HepG2 (cell line): ENCODE measurements at regions not wholly inside any gene's neighbourhood (a gene's known extent, or its start where the extent isn't known, plus 50 kb on each side); places are given as distances from the start of the nearest gene placed in this dataset.

Experiments used
- ATAC-seq: fragments of 200-7000 bp; cut with Tn5 transposase; 3 replicates; pipeline ENCODE4 v1.9.1; 2020; ENCODE audit warnings: mild to moderate bottlenecking, moderate library complexity
- BruUV-seq: library from RNA; stranded (reverse); fragments of 400-500 nt; replicated peaks from 2 replicates; lab custom pipeline; 2021; lab: Mats Ljungman, UMichigan
- CTCF ChIA-PET: fragments of 300-600 bp; formaldehyde crosslinking; extraction: SDS; loops from one replicate; lab custom pipeline; 2021; ENCODE audit warnings: low total read pairs, inconsistent platforms, low intra/inter-chr PET ratio; lab: Yijun Ruan, JAX
- POLR2A ChIA-PET: fragments of 350-600 bp; sonication (Branson Sonifier 250); formaldehyde crosslinking; loops from one replicate; lab custom pipeline; 2020; ENCODE audit warnings: antibody characterized with exemption, inconsistent platforms; lab: Yijun Ruan, JAX
- DNase-seq: peaks from one replicate; pipeline ENCODE4 v3.0.0-alpha.2; 2015; ENCODE audit warnings: low spot score
- FAIRE-seq: peaks from 3 replicates; lab custom pipeline; 2011; peaks lifted over from hg19 to GRCh38; lab: Jason Lieb, UNC
- H2AFZ ChIP-seq: one replicate; pipeline ENCODE4 v1.6.1; 2011; ENCODE audit warnings: low read length, inconsistent platforms
- H3K27ac ChIP-seq: fragments of 300-600 bp; 3 replicates; pipeline ENCODE4 v1.8.0; 2011; ENCODE audit warnings: mixed run types, mild to moderate bottlenecking, mixed read lengths, low read length, inconsistent platforms; ENCODE audit not compliant: insufficient read depth; ENCODE audit errors: extremely low read length
- H3K27me3 ChIP-seq, 2 experiments: fragments of 200-600 bp in 1 of 2; 2 replicates in 1 of 2; 3 replicates in 1 of 2; pipeline versions ENCODE4 v1.6.0 to v1.8.0; 2011; ENCODE audit warnings: low read length in 2 of 2, mild to moderate bottlenecking in 2 of 2, moderate library complexity in 2 of 2, inconsistent platforms in 1 of 2; ENCODE audit not compliant: insufficient read depth in 2 of 2, control insufficient read depth in 1 of 2
- H3K36me3 ChIP-seq, 2 experiments: fragments of 200-600 bp in 1 of 2; replicated peaks in 1 of 2; 2 replicates in 1 of 2; 3 replicates in 1 of 2; pipeline versions ENCODE4 v1.5.1 to v1.8.0; 2011; ENCODE audit warnings: low read length in 2 of 2, inconsistent platforms in 1 of 2; ENCODE audit not compliant: insufficient read depth in 2 of 2, control insufficient read depth in 1 of 2
- H3K4me1 ChIP-seq: 2 replicates; pipeline ENCODE4 v1.5.1; 2012; ENCODE audit warnings: low read length, inconsistent platforms; ENCODE audit not compliant: insufficient read depth
- H3K4me2 ChIP-seq: 2 replicates; pipeline ENCODE4 v1.6.0; 2011; ENCODE audit warnings: low read depth, low read length, inconsistent platforms
- H3K4me3 ChIP-seq, 3 experiments: fragments of 200-600 bp in 1 of 3; sonication (generic), shearing (Covaris generic) in 1 of 3; replicated peaks in 1 of 3; 2 replicates each; pipeline ENCODE4 v1.5.1; 2011 to 2016; ENCODE audit warnings: low read length in 3 of 3, inconsistent platforms in 2 of 3, low read depth in 2 of 3, mild to moderate bottlenecking in 2 of 3, control low read depth in 1 of 3, mixed read lengths in 1 of 3; ENCODE audit not compliant: insufficient read depth in 1 of 3
- H3K79me2 ChIP-seq: one replicate; pipeline ENCODE4 v1.6.1; 2011; ENCODE audit warnings: low read length, inconsistent platforms; ENCODE audit not compliant: insufficient read depth
- H3K9ac ChIP-seq: 2 replicates; pipeline ENCODE4 v1.6.0; 2011; ENCODE audit warnings: mild to moderate bottlenecking, low read depth, low read length, inconsistent platforms; ENCODE audit not compliant: insufficient read depth
- H3K9me3 ChIP-seq: 2 replicates; pipeline ENCODE4 v1.5.1; 2012; ENCODE audit warnings: mild to moderate bottlenecking, low read length
- H4K20me1 ChIP-seq: 2 replicates; pipeline ENCODE4 v1.6.0; 2011; ENCODE audit warnings: inconsistent platforms, mild to moderate bottlenecking, low read length, moderate library complexity; ENCODE audit not compliant: insufficient read depth
- ATF7 ChIP-seq, 2 experiments: fragments of 450-650 bp in 1 of 2; sonication (generic) in 1 of 2; formaldehyde crosslinking in 1 of 2; IDR thresholded peaks; 2 replicates each; pipeline versions ENCODE4 v1.4.0 to v1.6.1; 2016 to 2020; ENCODE audit warnings: antibody characterized with exemption in 1 of 2, mild to moderate bottlenecking in 1 of 2, missing genetic modification reagents in 1 of 2
- EZH2 ChIP-seq: conservative IDR thresholded peaks from 2 replicates; pipeline ENCODE4 v1.6.1; 2012; ENCODE audit warnings: mild to moderate bottlenecking, low read depth, low read length, moderate library complexity
- FOXP1 ChIP-seq, 2 experiments: fragments of 450-650 bp in 1 of 2; IDR thresholded peaks; 2 replicates each; pipeline ENCODE4 v1.6.1; 2017 to 2018; ENCODE audit warnings: antibody characterized with exemption in 1 of 2
- FUBP1 ChIP-seq: sonication (generic); formaldehyde crosslinking; IDR thresholded peaks from 2 replicates; pipeline ENCODE4 v1.5.1; 2020; ENCODE audit warnings: missing genetic modification reagents, mild to moderate bottlenecking, borderline replicate concordance
- HNF1A ChIP-seq, 2 experiments: sonication (generic) in 1 of 2; formaldehyde crosslinking in 1 of 2; IDR thresholded peaks; 2 replicates each; pipeline versions ENCODE4 v1.4.0 to v1.6.1; 2016 to 2020; ENCODE audit warnings: borderline replicate concordance in 1 of 2, low read depth in 1 of 2, mild to moderate bottlenecking in 1 of 2, missing genetic modification reagents in 1 of 2
- MXD3 ChIP-seq: IDR thresholded peaks from 2 replicates; pipeline ENCODE4 v1.6.1; 2016; ENCODE audit warnings: mild to moderate bottlenecking, missing biosample characterization, missing genetic modification reagents
- TRIM22 ChIP-seq: fragments of 450-650 bp; IDR thresholded peaks from 2 replicates; pipeline ENCODE4 v1.6.1; 2017
- ZEB1 ChIP-seq: IDR thresholded peaks from 2 replicates; pipeline ENCODE4 v1.6.1; 2012; ENCODE audit warnings: mild to moderate bottlenecking, low read depth, inconsistent platforms; ENCODE audit not compliant: insufficient replicate concordance
- ZNF451 ChIP-seq: sonication (generic); formaldehyde crosslinking; IDR thresholded peaks from 2 replicates; pipeline ENCODE4 v1.5.0; 2020; ENCODE audit warnings: mild to moderate bottlenecking, missing genetic modification reagents
- ZNF513 ChIP-seq: sonication (generic); formaldehyde crosslinking; conservative IDR thresholded peaks from 2 replicates; pipeline ENCODE4 v1.5.0; 2020; ENCODE audit warnings: missing genetic modification reagents
- WGBS: methylation state at CpG from one replicate; pipeline ENCODE4 v1.1.6; 2017; ENCODE audit warnings: low lambda C conversion rate; 5-methylcytosine and 5-hydroxymethylcytosine counted together
- in situ Hi-C: cut with HindIII; loops from 2 replicates; pipeline ENCODE4 v1.10.0; 2017; ENCODE audit warnings: low pct_unique_long_range_greater_than_20kb; ENCODE audit not compliant: extremely low pct_ligation_motif_present
- intact Hi-C: fragments of 100-400 bp; cut with micrococcal nuclease; formaldehyde crosslinking; loops from one replicate; pipeline ENCODE4 v1.10.0; 2022; ENCODE audit not compliant: unreplicated experiment

- no peak for TF ChIP-seq MXD3 (CRISPR knock-in tag)
- TF ChIP-seq, all 625 proteins: peak for 0
These were observed 199.6 kb upstream of the TCF4 start (continued) for GRCh38 chr18:55787536-55788073.

GRCh38 chr18:55786651-55787272 is 198.8 kb upstream of the TCF4 start:
- Histone ChIP-seq H2AFZ (no peak overlapping the region), H3K4me3 (no peak overlapping the region), H3K9ac (no peak overlapping the region), H3K4me2 (no peak overlapping the region), H4K20me1 (no peaks in the 10 kb centered on the region), H3K4me1 (no peaks in the 10 kb centered on the region), H3K9me3 (peaks cover 80% of the 10 kb centered on the region), H3K27ac (no peak overlapping the region), H3K27me3 (no peaks in the 10 kb centered on the region), H3K79me2 (no peaks in the 10 kb centered on the region), H3K36me3 (no peaks in the 10 kb centered on the region)
- FAIRE-seq (no peak), ATAC-seq (no peak), DNase-seq (no peak)
- WGBS: 0% methylated on average over 2 of the region's 2 CpGs
- intact Hi-C loops (no loop called here), in situ Hi-C loops (no loop called here)
- BruUV-seq: no TSS peak
- POLR2A ChIA-PET: no interaction called here
- CTCF ChIA-PET: no interaction called here
- no peak for TF ChIP-seq ATF7 (IDR thresholded peaks at IDR 0.05)
- no peak for TF ChIP-seq ATF7 (CRISPR knock-in tag; IDR thresholded peaks at IDR 0.05)
- no peak for TF ChIP-seq FOXP1 (IDR thresholded peaks at IDR 0.05)
- TF ChIP-seq FOXP1 (CRISPR knock-in tag; IDR thresholded peaks at IDR 0.05): no peak
- no peak for TF ChIP-seq EZH2
- TF ChIP-seq FUBP1 (CRISPR knock-in tag): no peak
- TF ChIP-seq TRIM22: no peak
- TF ChIP-seq ZNF513 (CRISPR knock-in tag): no peak
- no peak for TF ChIP-seq ZEB1
- TF ChIP-seq ZNF451 (CRISPR knock-in tag): no peak
- no peak for TF ChIP-seq HNF1A (IDR thresholded peaks at IDR 0.05; ENCODE audit: low read depth)
- TF ChIP-seq HNF1A (CRISPR knock-in tag; IDR thresholded peaks at IDR 0.05; ENCODE audit: borderline replicate concordance): no peak
